Bronchial epithelial cell (primary cell): ENCODE measurements at regions not wholly inside any gene's neighbourhood (a gene's known extent, or its start where the extent isn't known, plus 50 kb on each side); places are given as distances from the start of the nearest gene placed in this dataset.
A peak's percentile ranks its signal among the peaks of the same experiment; 100 is the strongest.

Source experiments
- DNase-seq: peaks from one replicate; pipeline ENCODE4 v3.0.0-alpha.2; 2010; ENCODE audit warnings: low read depth
- FAIRE-seq: peaks from 2 replicates; lab custom pipeline; 2011; peaks lifted over from hg19 to GRCh38; lab: Jason Lieb, UNC
- H3K27me3 ChIP-seq: 2 replicates; pipeline ENCODE4 v1.5.1; 2011; ENCODE audit warnings: low read length; ENCODE audit not compliant: control insufficient read depth, insufficient read depth
- H3K36me3 ChIP-seq: 2 replicates; pipeline ENCODE4 v1.5.1; 2011; ENCODE audit warnings: low read length; ENCODE audit not compliant: control insufficient read depth, insufficient read depth
- H3K4me3 ChIP-seq: 2 replicates; pipeline ENCODE4 v1.5.1; 2011; ENCODE audit warnings: mild to moderate bottlenecking, low read depth, low read length, control low read depth
- TF ChIP-seq, protein P1 (sequence below): IDR thresholded peaks from 2 replicates; pipeline ENCODE4 v1.5.1; 2011; ENCODE audit warnings: mild to moderate bottlenecking, moderate library complexity, low read length, control low read depth, inconsistent platforms; ENCODE audit not compliant: insufficient read depth, severe bottlenecking

DNA sequence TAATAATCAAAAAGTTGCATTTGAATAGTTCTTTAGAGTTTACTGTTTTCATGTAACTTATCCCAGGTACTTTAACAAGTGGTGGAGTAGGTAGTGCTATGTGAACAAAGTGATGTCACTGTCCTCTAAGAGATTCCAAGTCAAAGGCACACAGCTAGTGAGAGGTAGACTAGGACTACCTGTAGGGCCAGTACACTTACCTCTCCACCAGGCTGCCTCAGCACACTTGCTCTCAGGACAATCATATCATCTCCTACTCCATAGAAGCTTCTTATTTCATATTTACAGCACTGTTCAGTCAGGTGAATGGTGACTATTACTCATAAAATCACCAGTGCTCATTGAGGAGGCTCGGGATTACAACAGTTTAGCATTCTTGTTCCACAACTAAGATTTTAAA is 173.0 kb upstream of the EMCN start:
- DNase-seq (no peak), FAIRE-seq (no peak)
- TF ChIP-seq, protein P1, sequence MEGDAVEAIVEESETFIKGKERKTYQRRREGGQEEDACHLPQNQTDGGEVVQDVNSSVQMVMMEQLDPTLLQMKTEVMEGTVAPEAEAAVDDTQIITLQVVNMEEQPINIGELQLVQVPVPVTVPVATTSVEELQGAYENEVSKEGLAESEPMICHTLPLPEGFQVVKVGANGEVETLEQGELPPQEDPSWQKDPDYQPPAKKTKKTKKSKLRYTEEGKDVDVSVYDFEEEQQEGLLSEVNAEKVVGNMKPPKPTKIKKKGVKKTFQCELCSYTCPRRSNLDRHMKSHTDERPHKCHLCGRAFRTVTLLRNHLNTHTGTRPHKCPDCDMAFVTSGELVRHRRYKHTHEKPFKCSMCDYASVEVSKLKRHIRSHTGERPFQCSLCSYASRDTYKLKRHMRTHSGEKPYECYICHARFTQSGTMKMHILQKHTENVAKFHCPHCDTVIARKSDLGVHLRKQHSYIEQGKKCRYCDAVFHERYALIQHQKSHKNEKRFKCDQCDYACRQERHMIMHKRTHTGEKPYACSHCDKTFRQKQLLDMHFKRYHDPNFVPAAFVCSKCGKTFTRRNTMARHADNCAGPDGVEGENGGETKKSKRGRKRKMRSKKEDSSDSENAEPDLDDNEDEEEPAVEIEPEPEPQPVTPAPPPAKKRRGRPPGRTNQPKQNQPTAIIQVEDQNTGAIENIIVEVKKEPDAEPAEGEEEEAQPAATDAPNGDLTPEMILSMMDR, result no peak
- Histone ChIP-seq H3K27me3 (no peaks in the 10 kb centered on the region), H3K4me3 (no peak overlapping the region), H3K36me3 (no peaks in the 10 kb centered on the region)

DNA sequence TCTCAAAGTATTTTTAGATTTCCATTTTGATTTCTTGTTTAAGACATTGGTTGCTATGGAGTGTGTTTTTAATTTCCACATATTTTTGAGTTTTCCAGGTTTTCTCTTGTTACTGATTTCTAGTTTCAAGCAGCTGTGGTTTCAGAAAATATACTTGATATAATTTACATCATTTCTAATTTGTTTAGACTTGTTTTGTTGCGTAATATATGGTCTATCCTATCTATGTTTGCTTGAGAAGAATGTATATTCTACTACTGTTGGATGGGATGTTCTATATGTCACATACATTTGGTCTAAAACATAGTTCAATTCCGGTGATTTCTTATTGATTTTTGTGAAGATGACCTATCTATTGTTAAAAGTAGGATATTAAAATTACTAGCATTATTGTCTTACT is 170.5 kb upstream of the EMCN start:
- Histone ChIP-seq H3K4me3 (no peak overlapping the region), H3K36me3 (no peaks in the 10 kb centered on the region), H3K27me3 (no peaks in the 10 kb centered on the region)
- FAIRE-seq (no peak), DNase-seq (peak; percentile 71)
- TF ChIP-seq, protein P1, result no peak

DNA sequence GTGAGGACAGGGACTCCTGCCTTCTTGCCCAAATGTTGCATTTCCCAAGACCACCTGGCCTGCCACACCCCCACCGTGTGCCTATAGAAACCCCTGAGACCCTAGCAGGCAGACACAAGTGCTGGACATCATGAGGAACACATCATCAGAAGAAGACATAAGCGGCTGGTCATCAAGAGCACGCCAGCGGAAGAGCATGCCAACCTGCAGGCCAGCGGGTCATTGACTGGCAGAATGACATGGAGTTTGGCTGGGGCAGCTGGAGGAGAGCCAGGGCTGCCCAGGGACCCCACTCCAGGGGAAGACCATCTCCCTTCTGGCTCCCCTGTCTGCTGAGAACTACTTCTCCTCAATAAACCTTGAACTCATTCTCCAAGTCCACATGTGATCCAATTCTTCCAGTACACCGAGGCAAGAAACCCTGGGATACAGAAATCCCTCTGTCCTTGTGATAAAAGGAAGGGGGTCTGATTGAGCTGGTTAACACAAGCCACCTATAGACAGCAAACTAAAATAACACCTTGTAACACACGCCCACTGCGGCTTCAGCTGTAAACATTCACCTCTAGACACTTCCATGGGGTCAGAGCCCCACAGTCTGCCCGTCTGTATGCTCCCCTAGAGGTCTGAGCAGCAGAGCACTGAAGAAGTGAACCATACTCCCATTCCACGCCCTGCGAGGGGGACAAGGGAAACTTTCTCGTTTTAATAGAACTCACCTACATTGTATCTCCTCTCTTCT is 164.8 kb upstream of the EMCN start:
- Histone ChIP-seq H3K36me3 (no peaks in the 10 kb centered on the region), H3K27me3 (no peaks in the 10 kb centered on the region), H3K4me3 (no peak overlapping the region)
- no peak for FAIRE-seq
- no peak for DNase-seq
- TF ChIP-seq, protein P1, result no peak

DNA sequence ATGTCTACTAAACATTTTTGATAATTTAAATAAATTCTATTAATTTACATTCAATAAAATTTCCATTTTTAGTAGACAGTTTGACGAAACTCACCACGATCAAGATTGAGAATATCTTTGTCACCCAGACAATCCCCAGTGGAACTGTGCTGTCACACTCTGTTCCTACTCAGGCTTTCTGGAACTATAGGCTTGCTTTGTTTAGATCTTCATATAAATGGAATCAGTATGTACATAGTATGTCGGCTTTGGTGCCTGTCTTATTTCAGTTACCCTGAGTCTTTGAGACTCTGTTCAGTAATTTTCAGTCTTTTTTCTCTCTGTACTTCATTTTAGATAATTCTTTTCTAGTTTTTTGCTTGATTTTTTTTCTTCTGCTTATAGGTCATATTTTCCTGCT is 163.5 kb upstream of the EMCN start:
- FAIRE-seq (no peak), DNase-seq (no peak)
- TF ChIP-seq, protein P1, result no peak
- Histone ChIP-seq H3K27me3 (no peaks in the 10 kb centered on the region), H3K4me3 (no peak overlapping the region), H3K36me3 (no peaks in the 10 kb centered on the region)

DNA sequence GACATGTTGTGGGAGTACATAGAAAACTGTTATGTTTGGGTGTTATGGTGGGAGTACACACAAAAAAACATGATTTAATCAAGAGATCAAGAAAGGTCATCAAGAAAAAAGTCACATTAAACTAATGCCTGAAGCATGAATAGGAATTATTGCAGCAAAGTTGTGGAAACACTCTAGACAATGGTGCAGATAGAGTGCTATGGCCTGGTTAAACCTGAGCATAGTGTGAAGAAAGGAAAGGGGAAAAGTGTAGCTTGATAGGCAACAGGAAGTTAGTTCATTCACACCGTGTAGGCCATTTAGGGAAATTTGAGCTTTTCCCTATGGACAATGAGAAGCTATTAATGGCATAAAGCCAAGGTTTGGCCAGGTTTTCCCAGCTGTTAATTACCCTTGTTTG is 162.1 kb upstream of the EMCN start:
- no peak for DNase-seq
- no peak overlapping the region for H3K4me3 ChIP-seq
- TF ChIP-seq, protein P1, result no peak
- FAIRE-seq, result no peak
- H3K27me3 ChIP-seq, result no peaks in the 10 kb centered on the region
- H3K36me3 ChIP-seq, result no peaks in the 10 kb centered on the region

DNA sequence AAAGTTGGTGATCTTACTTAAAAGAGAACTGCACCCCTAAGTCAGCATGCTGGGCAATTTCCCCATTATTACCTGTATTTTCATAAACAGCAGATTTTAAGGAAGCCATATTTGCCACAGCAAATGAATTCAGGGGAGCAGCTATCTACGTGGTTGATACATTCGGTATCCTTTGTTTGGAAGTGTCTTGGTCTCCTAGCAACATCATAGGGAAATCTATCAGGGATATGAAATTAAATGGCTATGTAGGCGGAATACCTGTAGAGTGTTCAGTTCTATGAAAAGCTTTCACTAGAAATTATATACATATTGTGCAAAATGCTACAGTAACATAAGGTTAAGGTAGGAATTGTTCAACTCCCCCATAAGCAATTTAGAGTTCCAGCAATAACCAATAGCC is 157.2 kb upstream of the EMCN start:
- no peak for FAIRE-seq
- H3K4me3 ChIP-seq, result no peak overlapping the region
- no peaks in the 10 kb centered on the region for H3K27me3 ChIP-seq
- TF ChIP-seq, protein P1, result no peak
- DNase-seq, result no peak
- H3K36me3 ChIP-seq, result no peaks in the 10 kb centered on the region
